ENCODE measurements at regions not wholly inside any gene's neighbourhood (a gene's known extent, or its start where the extent isn't known, plus 50 kb on each side); places are given as distances from the start of the nearest gene placed in this dataset.

DNA sequence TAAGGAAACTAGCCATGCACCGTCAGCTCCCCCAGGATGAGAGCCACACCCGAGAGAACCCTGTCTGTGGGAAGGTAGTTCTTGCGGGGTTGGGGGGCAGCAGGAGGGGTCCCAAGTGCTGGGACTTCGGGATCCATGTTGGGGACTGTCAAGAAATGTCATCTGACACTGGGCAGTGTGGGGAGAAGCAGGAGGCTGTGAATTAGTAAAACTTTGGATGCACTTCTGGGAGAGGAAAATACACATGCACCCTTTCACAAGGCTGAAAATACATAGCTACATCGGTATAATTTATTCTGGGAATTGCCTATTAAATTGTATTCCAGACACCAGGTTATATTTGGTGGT, 109.6 kb upstream of the RPS23 start (continued):
- TF ChIP-seq ASH2L (IDR thresholded peaks at IDR 0.05; ENCODE audit: low read length) (no peak), CHD2 (IDR thresholded peaks at IDR 0.05; ENCODE audit: low read length) (no peak)
- TF ChIP-seq, protein P1, sequence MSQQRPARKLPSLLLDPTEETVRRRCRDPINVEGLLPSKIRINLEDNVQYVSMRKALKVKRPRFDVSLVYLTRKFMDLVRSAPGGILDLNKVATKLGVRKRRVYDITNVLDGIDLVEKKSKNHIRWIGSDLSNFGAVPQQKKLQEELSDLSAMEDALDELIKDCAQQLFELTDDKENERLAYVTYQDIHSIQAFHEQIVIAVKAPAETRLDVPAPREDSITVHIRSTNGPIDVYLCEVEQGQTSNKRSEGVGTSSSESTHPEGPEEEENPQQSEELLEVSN (IDR thresholded peaks at IDR 0.05) = no peak

Measured in H1 (cell line).